OCI-LY7 (cell line): ENCODE measurements at regions not wholly inside any gene's neighbourhood (a gene's known extent, or its start where the extent isn't known, plus 50 kb on each side); places are given as distances from the start of the nearest gene placed in this dataset.

Experiments used
- BruUV-seq: library from RNA; stranded (reverse); fragments of 400-500 nt; replicated peaks from 2 replicates; lab custom pipeline; 2021; lab: Mats Ljungman, UMichigan
- CTCF ChIA-PET: fragments of 300-600 bp; sonication (Branson Sonifier 250); formaldehyde crosslinking; loops from one replicate; lab custom pipeline; 2022; ENCODE audit warnings: antibody characterized with exemption; ENCODE audit not compliant: unreplicated experiment; lab: Charles Lee
- POLR2A ChIA-PET: fragments of 300-600 bp; sonication (Branson Sonifier 250); formaldehyde crosslinking; loops from one replicate; lab custom pipeline; 2022; ENCODE audit warnings: antibody characterized with exemption; lab: Charles Lee
- DNase-seq: peaks from one replicate; pipeline ENCODE4 v3.0.0-alpha.2; 2015; ENCODE audit warnings: low spot score
- H2AFZ ChIP-seq: fragments of 200-600 bp; sonication (generic), shearing (Covaris generic); 2 replicates; pipeline ENCODE4 v1.6.1; 2014; ENCODE audit warnings: mild to moderate bottlenecking, antibody characterized with exemption, low read length, moderate library complexity
- H3K27ac ChIP-seq: fragments of 200-600 bp; sonication (generic); 2 replicates; pipeline ENCODE4 v1.5.1; 2014; ENCODE audit warnings: mixed run types, low read depth, mild to moderate bottlenecking, moderate library complexity, low read length, inconsistent platforms; ENCODE audit not compliant: poor library complexity, severe bottlenecking
- H3K36me3 ChIP-seq: fragments of 200-600 bp; sonication (generic); 2 replicates; pipeline ENCODE4 v1.6.1; 2014; ENCODE audit warnings: mild to moderate bottlenecking, antibody characterized with exemption, low read length, moderate library complexity, mixed read lengths; ENCODE audit not compliant: insufficient read depth
- H3K4me1 ChIP-seq: fragments of 200-600 bp; sonication (generic); 2 replicates; pipeline ENCODE4 v1.5.1; 2014; ENCODE audit warnings: mild to moderate bottlenecking, low read length; ENCODE audit not compliant: insufficient read depth, poor library complexity, severe bottlenecking
- H3K4me2 ChIP-seq: fragments of 200-600 bp; sonication (generic); 2 replicates; pipeline ENCODE4 v1.6.1; 2014; ENCODE audit warnings: mild to moderate bottlenecking, low read length
- H3K4me3 ChIP-seq: fragments of 200-600 bp; sonication (generic); 2 replicates; pipeline ENCODE4 v1.5.1; 2014; ENCODE audit warnings: mild to moderate bottlenecking, low read depth, low read length; ENCODE audit not compliant: poor library complexity, severe bottlenecking
- H3K79me2 ChIP-seq: fragments of 200-600 bp; sonication (generic); 2 replicates; pipeline ENCODE4 v1.6.1; 2016; ENCODE audit warnings: low read depth, mild to moderate bottlenecking, low read length, moderate library complexity, mixed read lengths; ENCODE audit not compliant: insufficient read depth
- H3K9me2 ChIP-seq: fragments of 200-600 bp; sonication (generic); 2 replicates; pipeline ENCODE4 v1.6.1; 2016; ENCODE audit warnings: mild to moderate bottlenecking, low read length, mixed read lengths; ENCODE audit not compliant: insufficient read depth
- H3K9me3 ChIP-seq: fragments of 200-600 bp; sonication (generic); 2 replicates; pipeline ENCODE4 v1.6.1; 2014; ENCODE audit warnings: mild to moderate bottlenecking, mixed run types, low read length, mixed read lengths
- H4K20me1 ChIP-seq: fragments of 200-600 bp; sonication (generic); 2 replicates; pipeline ENCODE4 v1.6.1; 2014; ENCODE audit warnings: mild to moderate bottlenecking, antibody characterized with exemption, low read length, moderate library complexity, mixed read lengths; ENCODE audit not compliant: insufficient read depth
- CTCF ChIP-seq: fragments of 200-600 bp; sonication (generic); conservative IDR thresholded peaks from 2 replicates; pipeline ENCODE4 v1.5.1; 2014; ENCODE audit warnings: mild to moderate bottlenecking, antibody characterized with exemption, low read length, moderate library complexity, mixed read lengths
- EZH2phosphoT487 ChIP-seq: fragments of 200-600 bp; sonication (generic); IDR thresholded peaks from 2 replicates; pipeline ENCODE4 v1.6.1; 2018; ENCODE audit warnings: low read depth, borderline replicate concordance, mild to moderate bottlenecking, mixed run types, antibody characterized with exemption, low read length, moderate library complexity, mixed read lengths
- intact Hi-C: fragments of 100-400 bp; cut with micrococcal nuclease; formaldehyde crosslinking; loops from one replicate; pipeline ENCODE4 v1.10.0; 2022; ENCODE audit not compliant: unreplicated experiment

GRCh38 chr2:64204703-64205102 lies 60.5 kb upstream of the PELI1 start:
- Histone ChIP-seq H3K9me3 (0 out of 2 replicates have a peak, but pooled peaks cover 5% of the 10 kb centered on the region), H3K4me3 (no peak overlapping the region), H3K4me1 (peaks cover 40% of the 10 kb centered on the region), H3K27ac (no peak overlapping the region), H3K4me2 (peak overlapping the region; percentile 50; the same call in 1 of the 2 replicates), H3K36me3 (no peaks in the 10 kb centered on the region; the same call in 1 of the 2 replicates), H3K79me2 (no peaks in the 10 kb centered on the region), H4K20me1 (no peaks in the 10 kb centered on the region), H2AFZ (peak overlapping the region; percentile 88), H3K9me2 (no peaks in the 10 kb centered on the region)
- DNase-seq, result no peak
- no peak for TF ChIP-seq CTCF
- no peak for TF ChIP-seq EZH2phosphoT487
- BruUV-seq, result no TSS peak
- POLR2A ChIA-PET, result interaction anchor here (0.7 to 1.7 kb wide), 6 partner anchors 9 to 913 kb away, joined by 3 to 6 read pairs (median 4); no protein-coding TSS in a partner anchor
- intact Hi-C loops, result no loop called here
- CTCF ChIA-PET, result no interaction called here

- BruUV-seq, result no TSS peak
- ChIA-PET CTCF (no interaction called here), POLR2A (interaction anchor here (0.7 to 1.7 kb wide), 5 partner anchors 9 to 912 kb away, joined by 3 to 6 read pairs (median 5); no protein-coding TSS in a partner anchor)
- Histone ChIP-seq H3K79me2 (no peaks in the 10 kb centered on the region), H3K4me1 (peaks cover 33% of the 10 kb centered on the region), H3K9me2 (no peaks in the 10 kb centered on the region), H4K20me1 (no peaks in the 10 kb centered on the region), H3K9me3 (0 out of 2 replicates have a peak, but pooled peaks cover 5% of the 10 kb centered on the region), H3K4me3 (no peak overlapping the region), H3K27ac (no peak overlapping the region), H2AFZ (peak overlapping the region; percentile 6; the same call in 1 of the 2 replicates), H3K36me3 (no peaks in the 10 kb centered on the region; the same call in 1 of the 2 replicates), H3K4me2 (no peak overlapping the region)
- TF ChIP-seq EZH2phosphoT487, result no peak
- TF ChIP-seq CTCF, result no peak
- no peak for DNase-seq
- intact Hi-C loops, result no loop called here
Observed at GRCh38 chr2:64205415-64205814, 61.2 kb upstream of the PELI1 start.

GRCh38 chr2:64207573-64207972 lies 63.4 kb upstream of the PELI1 start:
- Histone ChIP-seq H3K9me2 (no peaks in the 10 kb centered on the region), H3K36me3 (no peaks in the 10 kb centered on the region), H2AFZ (peak overlapping the region; percentile 37), H3K9me3 (no peaks in the 10 kb centered on the region), H4K20me1 (no peaks in the 10 kb centered on the region), H3K27ac (no peak overlapping the region), H3K4me1 (peaks cover 43% of the 10 kb centered on the region), H3K4me3 (no peak overlapping the region), H3K79me2 (no peaks in the 10 kb centered on the region; the same call in 1 of the 2 replicates), H3K4me2 (no peak overlapping the region)
- TF ChIP-seq EZH2phosphoT487 (no peak), CTCF (no peak)
- ChIA-PET POLR2A (interaction anchor here (0.5 kb wide), 1 partner anchor 171 kb away, joined by 3 read pairs; no protein-coding TSS in a partner anchor), CTCF (no interaction called here)
- intact Hi-C loops, result no loop called here
- no TSS peak for BruUV-seq
- DNase-seq, result no peak
